DMS153 (cell line): ENCODE measurements at regions not wholly inside any gene's neighbourhood (a gene's known extent, or its start where the extent isn't known, plus 50 kb on each side); places are given as distances from the start of the nearest gene placed in this dataset.
"Not testable (repeated sequence)": the region's sequence is repeated elsewhere in the genome, so short reads cannot be mapped to it uniquely, and the experiment has no call there.

Experiments used
- DNase-seq: peaks from one replicate; lab custom pipeline; 2025; lab: John Stamatoyannopoulos, UW

GRCh38 chr1:148264374-148265276, 112.5 kb upstream of the NBPF11 start:
- DNase-seq = no peak

- DNase-seq = no peak
These were observed 111.8 kb upstream of the NBPF11 start for GRCh38 chr1:148263906-148264255.

- peak; percentile 93 for DNase-seq
These were observed 111.2 kb upstream of the NBPF11 start for GRCh38 chr1:148263128-148263905.

GRCh38 chr1:148261684-148262083, 109.6 kb upstream of the NBPF11 start:
- DNase-seq = not testable (repeated sequence)

- not testable (repeated sequence) for DNase-seq
These were observed 105.8 kb upstream of the NBPF11 start for GRCh38 chr1:148257886-148258285.

GRCh38 chr1:148254611-148255429, 102.7 kb upstream of the NBPF11 start:
- peak; percentile 24 for DNase-seq

GRCh38 chr1:148253808-148254207, 101.7 kb upstream of the NBPF11 start:
- not testable (repeated sequence) for DNase-seq

- DNase-seq = not testable (repeated sequence)
These were observed 96.7 kb upstream of the NBPF11 start for GRCh38 chr1:148248798-148249197.

- not testable (repeated sequence) for DNase-seq
These were observed 94.3 kb upstream of the NBPF11 start for GRCh38 chr1:148246258-148246861.

- DNase-seq = not testable (repeated sequence)
These were observed 93.8 kb upstream of the NBPF11 start for GRCh38 chr1:148245843-148246242.

GRCh38 chr1:148245443-148245842, 93.4 kb upstream of the NBPF11 start:
- not testable (repeated sequence) for DNase-seq

GRCh38 chr1:148233250-148233649, 81.2 kb upstream of the NBPF11 start:
- DNase-seq = not testable (repeated sequence)

GRCh38 chr1:148228846-148229245, 76.8 kb upstream of the NBPF11 start:
- DNase-seq = not testable (repeated sequence)

GRCh38 chr1:148222399-148223159, 70.5 kb upstream of the NBPF11 start:
- not testable (repeated sequence) for DNase-seq

GRCh38 chr1:148221593-148221992, 69.5 kb upstream of the NBPF11 start:
- not testable (repeated sequence) for DNase-seq

GRCh38 chr1:148219229-148219628, 67.1 kb upstream of the NBPF11 start:
- DNase-seq = not testable (repeated sequence)

GRCh38 chr1:148211191-148211590, 59.1 kb upstream of the NBPF11 start:
- not testable (repeated sequence) for DNase-seq

- not testable (repeated sequence) for DNase-seq
These were observed 58.5 kb upstream of the NBPF11 start for GRCh38 chr1:148210624-148211023.

GRCh38 chr1:148210166-148210565, 58.1 kb upstream of the NBPF11 start:
- not testable (repeated sequence) for DNase-seq

- DNase-seq = not testable (repeated sequence)
These were observed 49.9 kb upstream of the NBPF11 start for GRCh38 chr1:148202013-148202412.
